GM13977 (cell line): ENCODE measurements at regions not wholly inside any gene's neighbourhood (a gene's known extent, or its start where the extent isn't known, plus 50 kb on each side); places are given as distances from the start of the nearest gene placed in this dataset.

Experiments
- DNase-seq: peaks from one replicate; pipeline ENCODE4 v3.0.0; 2012; ENCODE audit warnings: low spot score
- CTCF ChIP-seq: IDR thresholded peaks from 2 replicates; pipeline ENCODE4 v1.5.1; 2012; ENCODE audit warnings: mild to moderate bottlenecking, control low read depth; ENCODE audit not compliant: insufficient read depth; ENCODE audit errors: extremely low read depth, missing control alignments
- in situ Hi-C: fragments of 300-500 bp; cut with MboI; formaldehyde crosslinking; loops from one replicate; pipeline ENCODE4 v1.12.0; 2022; ENCODE audit warnings: low sequenced_read_pairs, low pct_unique_long_range_greater_than_20kb, mixed read lengths, inconsistent platforms; ENCODE audit not compliant: unreplicated experiment

DNA sequence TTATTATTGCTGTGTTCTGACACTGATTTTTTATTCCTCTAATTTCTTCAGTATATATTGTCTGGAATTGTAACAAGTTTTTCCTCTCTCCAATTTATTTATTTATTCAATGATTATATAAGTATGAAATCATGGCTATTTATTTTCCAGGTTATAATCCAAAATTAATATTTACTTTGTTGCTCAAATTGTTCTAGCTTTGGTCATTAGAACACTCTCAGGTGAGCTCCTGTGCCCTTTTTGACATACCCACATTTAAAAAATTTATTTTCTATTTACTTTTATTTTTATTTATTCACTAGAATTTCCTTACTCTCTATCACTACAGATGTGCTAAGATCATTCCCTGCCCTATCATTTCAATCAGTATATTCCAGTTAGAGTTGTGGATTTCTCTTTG, 70.2 kb downstream of the PPP1R2C start:
- no peak for DNase-seq
- in situ Hi-C loops: no loop called here
- TF ChIP-seq CTCF: no peak

GRCh38 chrX:42704454-42704853, 73.5 kb downstream of the PPP1R2C start:
- TF ChIP-seq CTCF: no peak
- in situ Hi-C loops: no loop called here
- DNase-seq: no peak

- in situ Hi-C loops: no loop called here
- no peak for TF ChIP-seq CTCF
- no peak for DNase-seq
Measured at GRCh38 chrX:42697544-42697943, 80.4 kb downstream of the PPP1R2C start.

- DNase-seq: no peak
- no peak for TF ChIP-seq CTCF
- in situ Hi-C loops: no loop called here
Measured at GRCh38 chrX:42696536-42697124, 81.3 kb downstream of the PPP1R2C start.

DNA sequence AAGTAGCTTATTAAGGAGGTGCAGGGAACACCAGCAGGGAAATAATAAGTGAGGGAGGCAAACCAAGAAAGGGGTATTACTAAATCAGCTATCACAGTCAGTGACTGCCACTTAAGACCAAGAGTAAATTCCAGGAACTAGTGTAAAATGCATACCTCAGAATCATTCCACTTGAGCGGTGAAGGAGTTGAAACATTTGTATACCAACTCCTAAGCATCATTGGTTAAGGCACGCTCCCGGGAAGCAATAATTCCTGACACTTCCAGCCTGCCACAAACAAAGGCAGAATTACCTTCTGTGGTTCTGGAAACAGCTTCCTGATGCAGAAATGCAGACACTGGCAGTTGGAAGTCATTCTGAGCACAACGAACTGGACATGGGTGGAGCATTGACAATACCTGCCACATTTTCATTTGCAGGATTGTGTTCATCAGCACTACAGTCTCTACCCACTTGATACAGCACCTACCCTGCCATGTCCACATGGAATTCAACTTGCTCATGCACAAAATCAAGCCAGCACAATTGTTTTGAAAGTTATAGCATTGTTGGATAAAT, 82.1 kb downstream of the PPP1R2C start:
- DNase-seq: no peak
- TF ChIP-seq CTCF: no peak
- in situ Hi-C loops: no loop called here

DNA sequence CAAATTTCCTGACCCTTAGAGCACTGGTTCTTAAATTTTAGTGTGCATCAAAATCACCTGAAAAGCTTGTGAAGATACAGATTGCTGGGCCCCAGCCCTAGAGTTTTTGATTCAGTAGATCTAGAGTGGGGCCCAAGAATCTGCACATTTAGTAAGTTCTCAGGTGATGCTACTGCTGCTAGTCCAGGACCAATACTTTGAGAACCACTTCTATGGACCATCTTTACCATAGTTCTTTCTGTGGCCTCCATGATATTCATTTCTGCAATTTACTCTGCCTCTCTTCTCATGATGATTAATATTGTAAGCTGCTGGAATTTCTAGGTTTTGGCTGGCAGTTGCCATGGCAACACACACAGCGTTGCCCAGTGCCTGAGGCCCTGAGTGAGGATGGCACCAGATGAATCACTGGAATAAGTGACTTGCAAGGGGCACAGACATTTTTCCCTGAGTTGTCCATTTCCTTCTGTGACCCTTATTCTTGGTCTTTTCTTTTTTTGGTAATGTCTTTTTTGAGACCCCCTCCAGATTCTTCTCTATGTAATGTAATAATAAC, 83.6 kb downstream of the PPP1R2C start:
- in situ Hi-C loops: no loop called here

More for the DNA sequence above, 83.6 kb downstream of the PPP1R2C start:
- TF ChIP-seq CTCF: no peak
- DNase-seq: no peak
